HepG2 (cell line): ENCODE measurements at regions not wholly inside any gene's neighbourhood (a gene's known extent, or its start where the extent isn't known, plus 50 kb on each side); places are given as distances from the start of the nearest gene placed in this dataset.

Experiments used
- ASH2L ChIP-seq: fragments of 300-600, 200-600 bp; sonication (generic); IDR thresholded peaks from 2 replicates; pipeline ENCODE4 v1.7.0; 2017; ENCODE audit warnings: low read depth, mild to moderate bottlenecking, moderate library complexity, mixed read lengths, low read length; ENCODE audit not compliant: insufficient read length
- BRD4 ChIP-seq: sonication (generic); formaldehyde crosslinking; IDR thresholded peaks from 2 replicates; pipeline ENCODE4 v1.4.0; 2020; ENCODE audit warnings: missing genetic modification reagents
- HNRNPL ChIP-seq: fragments of 200-400 bp; formaldehyde crosslinking; IDR thresholded peaks from 2 replicates; pipeline ENCODE4 v1.6.1; 2017; ENCODE audit warnings: mild to moderate bottlenecking, low read depth, low read length
- LCORL ChIP-seq, 2 experiments: fragments of 450-650 bp in 1 of 2; sonication (generic) in 1 of 2; formaldehyde crosslinking in 1 of 2; IDR thresholded peaks; 2 replicates each; pipeline versions ENCODE4 v1.5.0 to v1.6.1; 2017 to 2020; ENCODE audit warnings: antibody characterized with exemption in 1 of 2, missing genetic modification reagents in 1 of 2
- MED13 ChIP-seq: sonication (generic); formaldehyde crosslinking; IDR thresholded peaks from 2 replicates; pipeline ENCODE4 v1.5.0; 2020; ENCODE audit warnings: missing genetic modification reagents
- MYC ChIP-seq: sonication (generic); formaldehyde crosslinking; IDR thresholded peaks from 2 replicates; pipeline ENCODE4 v1.9.0; 2021; ENCODE audit warnings: missing genetic modification reagents, borderline replicate concordance
- NCOA1 ChIP-seq: sonication (generic); formaldehyde crosslinking; IDR thresholded peaks from 2 replicates; pipeline ENCODE4 v1.9.0; 2021; ENCODE audit warnings: missing genetic modification reagents
- PLRG1 ChIP-seq: fragments of 450-650 bp; conservative IDR thresholded peaks from 2 replicates; pipeline ENCODE4 v1.6.1; 2016
- PTBP1 ChIP-seq: fragments of 200-400 bp; formaldehyde crosslinking; IDR thresholded peaks from 2 replicates; pipeline ENCODE4 v1.6.1; 2018; ENCODE audit warnings: low read length, low read depth; ENCODE audit not compliant: poor library complexity, severe bottlenecking
- SNRNP70 ChIP-seq: fragments of 200-400 bp; formaldehyde crosslinking; IDR thresholded peaks from 2 replicates; pipeline ENCODE4 v1.6.1; 2017; ENCODE audit warnings: mild to moderate bottlenecking, low read depth, low read length, moderate library complexity
- TOE1 ChIP-seq: sonication (generic); formaldehyde crosslinking; IDR thresholded peaks from 2 replicates; pipeline ENCODE4 v1.4.0; 2020; ENCODE audit warnings: mild to moderate bottlenecking, missing genetic modification reagents
- ZBTB20 ChIP-seq: sonication (generic); formaldehyde crosslinking; IDR thresholded peaks from 2 replicates; pipeline ENCODE4 v1.8.1; 2023; ENCODE audit warnings: missing genetic modification reagents, low read depth, mild to moderate bottlenecking, borderline replicate concordance
- ZNF232 ChIP-seq: sonication (generic); formaldehyde crosslinking; IDR thresholded peaks from 2 replicates; pipeline ENCODE4 v1.4.0; 2020; ENCODE audit warnings: missing genetic modification reagents, borderline replicate concordance
- ZNF354B ChIP-seq: sonication (generic); formaldehyde crosslinking; IDR thresholded peaks from 2 replicates; pipeline ENCODE4 v1.8.0; 2022; ENCODE audit warnings: mild to moderate bottlenecking, missing genetic modification reagents
- ZNF879 ChIP-seq: sonication (generic); formaldehyde crosslinking; IDR thresholded peaks from 2 replicates; pipeline ENCODE4 v1.8.1; 2023; ENCODE audit warnings: missing genetic modification reagents
- TF ChIP-seq, protein P1 (sequence below): sonication (generic); formaldehyde crosslinking; conservative IDR thresholded peaks from 2 replicates; pipeline ENCODE4 v1.8.0; 2022; ENCODE audit warnings: missing genetic modification reagents
- TF ChIP-seq, protein P2 (sequence below): sonication (generic); formaldehyde crosslinking; IDR thresholded peaks from 2 replicates; pipeline ENCODE4 v1.5.0; 2020; ENCODE audit warnings: mild to moderate bottlenecking, missing genetic modification reagents
- TF ChIP-seq, protein P3 (sequence below): sonication (generic); formaldehyde crosslinking; IDR thresholded peaks from 2 replicates; pipeline ENCODE4 v1.4.0; 2020; ENCODE audit warnings: missing genetic modification reagents
- TF ChIP-seq, protein P4 (sequence below): sonication (generic); formaldehyde crosslinking; conservative IDR thresholded peaks from 2 replicates; pipeline ENCODE4 v1.8.0; 2022; ENCODE audit warnings: mild to moderate bottlenecking, moderate library complexity, missing genetic modification reagents
- TF ChIP-seq, protein P5 (sequence below), 2 experiments: sonication (generic) in 1 of 2; formaldehyde crosslinking in 1 of 2; IDR thresholded peaks; 2 replicates each; pipeline versions ENCODE4 v1.4.0 to v1.6.1; 2018 to 2020; ENCODE audit warnings: missing genetic modification reagents in 2 of 2, borderline replicate concordance in 1 of 2, low read depth in 1 of 2, mild to moderate bottlenecking in 1 of 2, missing biosample characterization in 1 of 2

DNA sequence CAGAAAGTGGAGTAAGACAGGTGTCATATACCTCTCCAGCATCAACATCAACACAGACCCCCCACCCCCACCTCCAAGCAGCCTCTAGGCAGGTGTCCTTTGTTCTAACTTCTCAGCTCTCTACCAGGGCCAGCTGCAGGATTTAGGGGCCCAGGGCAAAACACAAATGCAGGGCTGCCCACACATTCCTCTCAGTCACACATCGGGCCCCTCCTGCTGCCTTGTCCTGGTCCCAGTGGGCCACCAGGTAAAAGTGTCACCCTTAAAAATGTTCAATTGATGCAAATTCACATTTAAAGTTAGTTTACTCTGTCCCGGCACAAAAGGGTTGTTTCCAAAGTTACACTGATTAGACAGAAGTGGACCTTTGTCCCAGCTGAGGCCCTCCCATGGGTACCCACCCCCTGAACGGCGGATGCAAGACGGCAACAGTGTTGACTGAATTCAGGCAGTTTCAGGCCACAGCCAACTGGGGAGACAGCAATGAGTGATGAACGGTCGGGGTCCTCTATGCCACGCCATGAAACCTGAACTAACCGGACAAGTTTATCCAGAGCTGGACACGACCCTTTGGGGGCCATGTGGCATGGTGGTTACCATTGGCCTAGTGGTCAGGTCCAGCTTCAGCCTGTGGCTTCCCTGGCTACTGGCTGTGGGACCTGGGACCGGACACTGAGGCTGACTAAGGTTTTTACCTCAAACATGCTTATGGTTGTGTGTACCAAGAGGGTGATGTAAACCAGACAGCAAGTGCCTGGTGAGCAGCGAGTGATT is 52.2 kb upstream of the UNC93A start (continued):
- TF ChIP-seq TOE1 (CRISPR knock-in tag), result no peak
- no peak for TF ChIP-seq BRD4
- TF ChIP-seq, protein P1, sequence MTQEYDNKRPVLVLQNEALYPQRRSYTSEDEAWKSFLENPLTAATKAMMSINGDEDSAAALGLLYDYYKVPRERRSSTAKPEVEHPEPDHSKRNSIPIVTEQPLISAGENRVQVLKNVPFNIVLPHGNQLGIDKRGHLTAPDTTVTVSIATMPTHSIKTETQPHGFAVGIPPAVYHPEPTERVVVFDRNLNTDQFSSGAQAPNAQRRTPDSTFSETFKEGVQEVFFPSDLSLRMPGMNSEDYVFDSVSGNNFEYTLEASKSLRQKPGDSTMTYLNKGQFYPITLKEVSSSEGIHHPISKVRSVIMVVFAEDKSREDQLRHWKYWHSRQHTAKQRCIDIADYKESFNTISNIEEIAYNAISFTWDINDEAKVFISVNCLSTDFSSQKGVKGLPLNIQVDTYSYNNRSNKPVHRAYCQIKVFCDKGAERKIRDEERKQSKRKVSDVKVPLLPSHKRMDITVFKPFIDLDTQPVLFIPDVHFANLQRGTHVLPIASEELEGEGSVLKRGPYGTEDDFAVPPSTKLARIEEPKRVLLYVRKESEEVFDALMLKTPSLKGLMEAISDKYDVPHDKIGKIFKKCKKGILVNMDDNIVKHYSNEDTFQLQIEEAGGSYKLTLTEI (CRISPR knock-in tag), result no peak
- TF ChIP-seq LCORL (IDR thresholded peaks at IDR 0.05), result no peak
- TF ChIP-seq LCORL (CRISPR knock-in tag; IDR thresholded peaks at IDR 0.05), result peak; percentile 87; the same call in 1 of the 2 replicates
- no peak for TF ChIP-seq MYC
- TF ChIP-seq, protein P2, sequence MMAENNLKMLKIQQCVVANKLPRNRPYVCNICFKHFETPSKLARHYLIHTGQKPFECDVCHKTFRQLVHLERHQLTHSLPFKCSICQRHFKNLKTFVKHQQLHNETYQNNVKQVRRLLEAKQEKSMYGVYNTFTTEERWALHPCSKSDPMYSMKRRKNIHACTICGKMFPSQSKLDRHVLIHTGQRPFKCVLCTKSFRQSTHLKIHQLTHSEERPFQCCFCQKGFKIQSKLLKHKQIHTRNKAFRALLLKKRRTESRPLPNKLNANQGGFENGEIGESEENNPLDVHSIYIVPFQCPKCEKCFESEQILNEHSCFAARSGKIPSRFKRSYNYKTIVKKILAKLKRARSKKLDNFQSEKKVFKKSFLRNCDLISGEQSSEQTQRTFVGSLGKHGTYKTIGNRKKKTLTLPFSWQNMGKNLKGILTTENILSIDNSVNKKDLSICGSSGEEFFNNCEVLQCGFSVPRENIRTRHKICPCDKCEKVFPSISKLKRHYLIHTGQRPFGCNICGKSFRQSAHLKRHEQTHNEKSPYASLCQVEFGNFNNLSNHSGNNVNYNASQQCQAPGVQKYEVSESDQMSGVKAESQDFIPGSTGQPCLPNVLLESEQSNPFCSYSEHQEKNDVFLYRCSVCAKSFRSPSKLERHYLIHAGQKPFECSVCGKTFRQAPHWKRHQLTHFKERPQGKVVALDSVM (CRISPR knock-in tag), result no peak
- TF ChIP-seq, protein P3, sequence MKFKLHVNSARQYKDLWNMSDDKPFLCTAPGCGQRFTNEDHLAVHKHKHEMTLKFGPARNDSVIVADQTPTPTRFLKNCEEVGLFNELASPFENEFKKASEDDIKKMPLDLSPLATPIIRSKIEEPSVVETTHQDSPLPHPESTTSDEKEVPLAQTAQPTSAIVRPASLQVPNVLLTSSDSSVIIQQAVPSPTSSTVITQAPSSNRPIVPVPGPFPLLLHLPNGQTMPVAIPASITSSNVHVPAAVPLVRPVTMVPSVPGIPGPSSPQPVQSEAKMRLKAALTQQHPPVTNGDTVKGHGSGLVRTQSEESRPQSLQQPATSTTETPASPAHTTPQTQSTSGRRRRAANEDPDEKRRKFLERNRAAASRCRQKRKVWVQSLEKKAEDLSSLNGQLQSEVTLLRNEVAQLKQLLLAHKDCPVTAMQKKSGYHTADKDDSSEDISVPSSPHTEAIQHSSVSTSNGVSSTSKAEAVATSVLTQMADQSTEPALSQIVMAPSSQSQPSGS (CRISPR knock-in tag), result no peak; the same call in 1 of the 2 replicates
- no peak for TF ChIP-seq ZNF879 (CRISPR knock-in tag)
- no peak for TF ChIP-seq PLRG1
- peak; percentile 42; the same call in 1 of the 2 replicates for TF ChIP-seq ZBTB20 (CRISPR knock-in tag)
- TF ChIP-seq MED13, result 0 out of 2 replicates have a peak, but pooled peaks have one; percentile 25
- TF ChIP-seq ZNF232 (CRISPR knock-in tag), result no peak
- peak; percentile 62 for TF ChIP-seq ASH2L
- TF ChIP-seq, protein P4, sequence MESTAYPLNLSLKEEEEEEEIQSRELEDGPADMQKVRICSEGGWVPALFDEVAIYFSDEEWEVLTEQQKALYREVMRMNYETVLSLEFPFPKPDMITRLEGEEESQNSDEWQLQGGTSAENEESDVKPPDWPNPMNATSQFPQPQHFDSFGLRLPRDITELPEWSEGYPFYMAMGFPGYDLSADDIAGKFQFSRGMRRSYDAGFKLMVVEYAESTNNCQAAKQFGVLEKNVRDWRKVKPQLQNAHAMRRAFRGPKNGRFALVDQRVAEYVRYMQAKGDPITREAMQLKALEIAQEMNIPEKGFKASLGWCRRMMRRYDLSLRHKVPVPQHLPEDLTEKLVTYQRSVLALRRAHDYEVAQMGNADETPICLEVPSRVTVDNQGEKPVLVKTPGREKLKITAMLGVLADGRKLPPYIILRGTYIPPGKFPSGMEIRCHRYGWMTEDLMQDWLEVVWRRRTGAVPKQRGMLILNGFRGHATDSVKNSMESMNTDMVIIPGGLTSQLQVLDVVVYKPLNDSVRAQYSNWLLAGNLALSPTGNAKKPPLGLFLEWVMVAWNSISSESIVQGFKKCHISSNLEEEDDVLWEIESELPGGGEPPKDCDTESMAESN, result no peak
- TF ChIP-seq NCOA1 (CRISPR knock-in tag), result peak; percentile 91
- 0 out of 2 replicates have a peak, but pooled peaks have one; percentile 58 for TF ChIP-seq ZNF354B
- no peak for TF ChIP-seq SNRNP70
- TF ChIP-seq, protein P5, sequence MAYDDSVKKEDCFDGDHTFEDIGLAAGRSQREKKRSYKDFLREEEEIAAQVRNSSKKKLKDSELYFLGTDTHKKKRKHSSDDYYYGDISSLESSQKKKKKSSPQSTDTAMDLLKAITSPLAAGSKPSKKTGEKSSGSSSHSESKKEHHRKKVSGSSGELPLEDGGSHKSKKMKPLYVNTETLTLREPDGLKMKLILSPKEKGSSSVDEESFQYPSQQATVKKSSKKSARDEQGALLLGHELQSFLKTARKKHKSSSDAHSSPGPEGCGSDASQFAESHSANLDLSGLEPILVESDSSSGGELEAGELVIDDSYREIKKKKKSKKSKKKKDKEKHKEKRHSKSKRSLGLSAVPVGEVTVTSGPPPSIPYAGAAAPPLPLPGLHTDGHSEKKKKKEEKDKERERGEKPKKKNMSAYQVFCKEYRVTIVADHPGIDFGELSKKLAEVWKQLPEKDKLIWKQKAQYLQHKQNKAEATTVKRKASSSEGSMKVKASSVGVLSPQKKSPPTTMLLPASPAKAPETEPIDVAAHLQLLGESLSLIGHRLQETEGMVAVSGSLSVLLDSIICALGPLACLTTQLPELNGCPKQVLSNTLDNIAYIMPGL (CRISPR knock-in tag; IDR thresholded peaks at IDR 0.05; ENCODE audit: borderline replicate concordance in 1 of 2, low read depth in 1 of 2), result no peak
- TF ChIP-seq PTBP1, result no peak
- TF ChIP-seq HNRNPL, result peak; percentile 58; the same call in 1 of the 2 replicates
